PC-9 (cell line): ENCODE measurements at regions not wholly inside any gene's neighbourhood (a gene's known extent, or its start where the extent isn't known, plus 50 kb on each side); places are given as distances from the start of the nearest gene placed in this dataset.

Experiments used
- BruUV-seq: library from RNA; stranded (reverse); fragments of 400-500 nt; replicated peaks from 2 replicates; lab custom pipeline; 2021; lab: Mats Ljungman, UMichigan
- CTCF ChIA-PET: fragments of 300-600 bp; sonication (Branson Sonifier 250); formaldehyde crosslinking; loops from one replicate; lab custom pipeline; 2022; ENCODE audit warnings: antibody characterized with exemption; lab: Charles Lee
- POLR2A ChIA-PET: fragments of 300-600 bp; sonication (Branson Sonifier 250); formaldehyde crosslinking; loops from one replicate; lab custom pipeline; 2022; ENCODE audit warnings: antibody characterized with exemption; ENCODE audit not compliant: unreplicated experiment; lab: Charles Lee
- DNase-seq, 2 experiments: peaks; one replicate each; pipeline versions ENCODE4 v3.0.0 to v3.0.0-alpha.2; 2015 to 2022; ENCODE audit warnings: mixed read lengths in 1 of 2
- H2AFZ ChIP-seq: fragments of 200-600 bp; sonication (generic); 2 replicates; pipeline ENCODE4 v1.8.1; 2017; ENCODE audit warnings: antibody characterized with exemption
- H3F3A ChIP-seq: fragments of 200-600 bp; sonication (generic); 2 replicates; pipeline ENCODE4 v1.8.1; 2017; ENCODE audit warnings: antibody characterized with exemption, mild to moderate bottlenecking, low read depth; ENCODE audit not compliant: insufficient read depth
- H3K27ac ChIP-seq: fragments of 200-600 bp; sonication (generic); 2 replicates; pipeline ENCODE4 v1.6.1; 2016; ENCODE audit warnings: mixed run types
- H3K27me3 ChIP-seq: fragments of 200-600 bp; sonication (generic); 2 replicates; pipeline ENCODE4 v1.6.1; 2016; ENCODE audit warnings: low read depth, mixed run types; ENCODE audit not compliant: insufficient read depth
- H3K36me3 ChIP-seq: fragments of 200-600 bp; sonication (generic); 2 replicates; pipeline ENCODE4 v1.6.1; 2016; ENCODE audit warnings: low read depth, mixed run types
- H3K4me1 ChIP-seq: fragments of 200-600 bp; sonication (generic); replicated peaks from 2 replicates; pipeline ENCODE4 v1.6.1; 2016; ENCODE audit warnings: mixed run types; ENCODE audit not compliant: insufficient read depth
- H3K4me2 ChIP-seq: fragments of 200-600 bp; sonication (generic); 2 replicates; pipeline ENCODE4 v1.6.1; 2017; ENCODE audit warnings: mixed run types
- H3K4me3 ChIP-seq: fragments of 200-600 bp; sonication (generic); 2 replicates; pipeline ENCODE4 v1.6.1; 2016; ENCODE audit warnings: mixed run types
- H3K79me2 ChIP-seq: fragments of 200-600 bp; sonication (generic); 2 replicates; pipeline ENCODE4 v1.6.1; 2017; ENCODE audit warnings: low read depth, mixed run types
- H3K9me2 ChIP-seq: fragments of 200-600 bp; sonication (generic); 2 replicates; pipeline ENCODE4 v1.8.1; 2017; ENCODE audit warnings: mild to moderate bottlenecking; ENCODE audit not compliant: insufficient read depth
- H3K9me3 ChIP-seq: fragments of 200-600 bp; sonication (generic); 2 replicates; pipeline ENCODE4 v1.8.1; 2016; ENCODE audit warnings: low read depth; ENCODE audit not compliant: insufficient read depth
- H4K20me1 ChIP-seq: fragments of 200-600 bp; sonication (generic); 2 replicates; pipeline ENCODE4 v1.8.1; 2017; ENCODE audit not compliant: insufficient read depth
- CTCF ChIP-seq: fragments of 200-600 bp; sonication (generic); conservative IDR thresholded peaks from 2 replicates; pipeline ENCODE4 v1.6.1; 2017; ENCODE audit warnings: mixed run types, antibody characterized with exemption, mild to moderate bottlenecking, moderate library complexity
- EZH2 ChIP-seq: fragments of 200-600 bp; sonication (generic); IDR thresholded peaks from 2 replicates; pipeline ENCODE4 v1.8.0; 2017; ENCODE audit warnings: antibody characterized with exemption, low read depth
- intact Hi-C: fragments of 100-400 bp; cut with micrococcal nuclease; formaldehyde crosslinking; loops from one replicate; pipeline ENCODE4 v1.10.0; 2022; ENCODE audit not compliant: unreplicated experiment

- Histone ChIP-seq H3K27me3 (no peaks in the 10 kb centered on the region), H3K9me3 (no peaks in the 10 kb centered on the region), H3K9me2 (no peaks in the 10 kb centered on the region), H3K36me3 (no peaks in the 10 kb centered on the region), H3F3A (no peaks in the 10 kb centered on the region), H2AFZ (no peak overlapping the region), H3K4me3 (no peak overlapping the region), H4K20me1 (no peaks in the 10 kb centered on the region), H3K79me2 (no peaks in the 10 kb centered on the region), H3K27ac (no peak overlapping the region), H3K4me1 (no peaks in the 10 kb centered on the region), H3K4me2 (no peak overlapping the region)
- CTCF ChIA-PET = no interaction called here
- TF ChIP-seq CTCF (no peak), EZH2 (no peak)
- BruUV-seq = no TSS peak
- no peak for DNase-seq
- POLR2A ChIA-PET = no interaction called here
- intact Hi-C loops = no loop called here
Observed at GRCh38 chr4:101682946-101683345, 107.6 kb upstream of the BANK1 start.

- Histone ChIP-seq H4K20me1 (no peaks in the 10 kb centered on the region), H3K9me2 (no peaks in the 10 kb centered on the region), H3K36me3 (no peaks in the 10 kb centered on the region), H3K9me3 (no peaks in the 10 kb centered on the region), H3K4me2 (no peak overlapping the region), H2AFZ (no peak overlapping the region), H3K4me1 (no peaks in the 10 kb centered on the region), H3K4me3 (no peak overlapping the region), H3K27me3 (no peaks in the 10 kb centered on the region), H3F3A (no peaks in the 10 kb centered on the region), H3K27ac (no peak overlapping the region), H3K79me2 (no peaks in the 10 kb centered on the region)
- no TSS peak for BruUV-seq
- ChIA-PET POLR2A (interaction anchor here (0.6 kb wide), 1 partner anchor 218 kb away, joined by 3 read pairs; no protein-coding TSS in a partner anchor), CTCF (no interaction called here)
- TF ChIP-seq EZH2 (no peak), CTCF (no peak)
- intact Hi-C loops = no loop called here
- no peak for DNase-seq
Observed at GRCh38 chr4:101678180-101678579, 112.3 kb upstream of the BANK1 start.

DNA sequence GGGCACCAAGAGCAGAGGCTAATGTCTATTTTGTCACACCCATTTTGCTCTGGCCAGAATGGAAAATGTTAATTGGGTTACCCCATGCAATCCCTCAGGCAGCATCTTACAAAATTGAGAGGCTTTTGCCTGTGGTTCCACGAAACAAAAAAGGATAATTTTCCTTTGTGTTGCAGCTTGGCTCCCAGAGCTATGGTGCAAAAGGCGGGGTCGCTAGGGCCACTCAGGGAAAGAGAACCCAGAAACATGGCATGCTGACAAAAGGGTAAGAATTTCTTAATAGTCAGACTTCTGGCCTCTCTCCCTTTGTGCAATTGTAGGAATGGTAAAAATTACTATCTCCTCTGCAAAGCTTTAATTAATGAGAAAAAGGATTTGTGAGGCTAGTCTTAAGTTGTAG, 119.6 kb upstream of the BANK1 start:
- Histone ChIP-seq H3K27ac (no peak overlapping the region), H3F3A (no peaks in the 10 kb centered on the region), H4K20me1 (no peaks in the 10 kb centered on the region), H3K4me3 (no peak overlapping the region), H3K9me3 (no peaks in the 10 kb centered on the region), H3K79me2 (no peaks in the 10 kb centered on the region), H3K4me2 (no peak overlapping the region), H3K27me3 (no peaks in the 10 kb centered on the region), H3K4me1 (no peaks in the 10 kb centered on the region), H3K9me2 (no peaks in the 10 kb centered on the region), H3K36me3 (no peaks in the 10 kb centered on the region), H2AFZ (no peak overlapping the region)
- no peak for DNase-seq
- intact Hi-C loops = no loop called here
- TF ChIP-seq CTCF (no peak), EZH2 (no peak)
- BruUV-seq = no TSS peak
- CTCF ChIA-PET = no interaction called here
- POLR2A ChIA-PET = no interaction called here
